ENCODE measurements at regions not wholly inside any gene's neighbourhood (a gene's known extent, or its start where the extent isn't known, plus 50 kb on each side); places are given as distances from the start of the nearest gene placed in this dataset.

DNA sequence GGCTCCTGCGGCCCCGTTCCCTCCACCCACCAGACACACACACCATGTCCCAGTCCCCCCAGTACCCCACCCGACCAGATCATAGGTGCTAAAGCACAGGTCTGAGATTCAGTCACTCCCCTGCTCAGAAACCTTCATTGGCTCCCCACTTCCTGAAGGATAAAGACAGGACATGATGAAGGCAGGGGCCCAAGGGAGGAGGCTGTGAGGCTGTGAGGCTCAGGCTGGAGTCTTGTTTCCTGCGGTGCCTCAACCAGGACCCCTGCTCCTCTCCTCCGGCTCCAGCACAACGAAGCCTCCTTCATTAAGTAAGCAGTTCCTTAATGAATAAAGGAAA lies 81.1 kb downstream of the NCR2 start:
- ChIA-PET POLR2A (interaction anchor here (0.7 kb wide), 2 partner anchors 31 to 70 kb away, joined by 4 to 8 read pairs; no protein-coding TSS in a partner anchor), CTCF (interaction anchor here (0.7 kb wide), 1 partner anchor 234 kb away, joined by 5 read pairs; no protein-coding TSS in a partner anchor)
- no peaks in the 10 kb centered on the region for H3K36me3 ChIP-seq (ENCODE audit: control insufficient read depth, insufficient read depth, low read length)
- in situ Hi-C loops (cut with HindIII; ENCODE audit: low pct_unique_long_range_greater_than_20kb, low sequenced_read_pairs) (no loop called here), intact Hi-C loops (cut with micrococcal nuclease; ENCODE audit: unreplicated experiment) (no loop called here)
- no TSS peak for BruUV-seq (replicated peaks)
- H3K4me1 ChIP-seq (ENCODE audit: control insufficient read depth, insufficient read depth, low read length) = no peaks in the 10 kb centered on the region
- ATAC-seq (no peak), DNase-seq (ENCODE audit: low read depth, low spot score) (no peak)
- H3K4me3 ChIP-seq (ENCODE audit: low read depth in 2 of 2, low read length in 2 of 2) = no peak overlapping the region
- H3K27ac ChIP-seq (ENCODE audit: low read length) = no peak overlapping the region
- peaks cover 3% of the 10 kb centered on the region; the same call in 1 of the 2 replicates for H3K9me3 ChIP-seq (ENCODE audit: control insufficient read depth, insufficient read depth, low read depth, low read length)
- TF ChIP-seq, protein P1, sequence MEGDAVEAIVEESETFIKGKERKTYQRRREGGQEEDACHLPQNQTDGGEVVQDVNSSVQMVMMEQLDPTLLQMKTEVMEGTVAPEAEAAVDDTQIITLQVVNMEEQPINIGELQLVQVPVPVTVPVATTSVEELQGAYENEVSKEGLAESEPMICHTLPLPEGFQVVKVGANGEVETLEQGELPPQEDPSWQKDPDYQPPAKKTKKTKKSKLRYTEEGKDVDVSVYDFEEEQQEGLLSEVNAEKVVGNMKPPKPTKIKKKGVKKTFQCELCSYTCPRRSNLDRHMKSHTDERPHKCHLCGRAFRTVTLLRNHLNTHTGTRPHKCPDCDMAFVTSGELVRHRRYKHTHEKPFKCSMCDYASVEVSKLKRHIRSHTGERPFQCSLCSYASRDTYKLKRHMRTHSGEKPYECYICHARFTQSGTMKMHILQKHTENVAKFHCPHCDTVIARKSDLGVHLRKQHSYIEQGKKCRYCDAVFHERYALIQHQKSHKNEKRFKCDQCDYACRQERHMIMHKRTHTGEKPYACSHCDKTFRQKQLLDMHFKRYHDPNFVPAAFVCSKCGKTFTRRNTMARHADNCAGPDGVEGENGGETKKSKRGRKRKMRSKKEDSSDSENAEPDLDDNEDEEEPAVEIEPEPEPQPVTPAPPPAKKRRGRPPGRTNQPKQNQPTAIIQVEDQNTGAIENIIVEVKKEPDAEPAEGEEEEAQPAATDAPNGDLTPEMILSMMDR (IDR thresholded peaks at IDR 0.05) = no peak
- H3K27me3 ChIP-seq (ENCODE audit: control insufficient read depth, insufficient read depth, low read length) = peaks cover 22% of the 10 kb centered on the region

DNA sequence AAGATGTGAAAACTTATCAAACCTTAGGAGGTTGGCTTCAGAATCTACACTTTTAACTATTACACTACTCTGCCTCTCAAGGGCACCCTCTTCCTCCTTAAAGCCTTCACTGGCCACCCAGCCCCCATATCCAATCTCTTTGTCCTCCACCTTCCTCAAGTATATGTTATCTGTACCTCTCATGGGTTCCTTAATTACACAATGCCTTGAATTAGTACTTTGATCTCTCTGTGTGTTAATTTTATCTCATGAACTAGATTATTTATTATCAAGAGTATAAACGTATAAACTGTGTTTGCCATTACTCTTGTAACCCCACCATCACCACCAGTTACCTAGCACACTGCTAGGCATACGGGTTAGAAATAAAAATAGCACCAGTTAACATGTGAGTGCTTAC lies 83.3 kb downstream of the NCR2 start:
- ChIA-PET CTCF (no interaction called here), POLR2A (no interaction called here)
- BruUV-seq (replicated peaks) = no TSS peak

More for the DNA sequence above, 83.3 kb downstream of the NCR2 start:
- ATAC-seq (no peak), DNase-seq (ENCODE audit: low read depth, low spot score) (no peak)
- no peak for TF ChIP-seq TCF7L2 (IDR thresholded peaks at IDR 0.05; ENCODE audit: low read depth, low read length)
- TF ChIP-seq, protein P2, sequence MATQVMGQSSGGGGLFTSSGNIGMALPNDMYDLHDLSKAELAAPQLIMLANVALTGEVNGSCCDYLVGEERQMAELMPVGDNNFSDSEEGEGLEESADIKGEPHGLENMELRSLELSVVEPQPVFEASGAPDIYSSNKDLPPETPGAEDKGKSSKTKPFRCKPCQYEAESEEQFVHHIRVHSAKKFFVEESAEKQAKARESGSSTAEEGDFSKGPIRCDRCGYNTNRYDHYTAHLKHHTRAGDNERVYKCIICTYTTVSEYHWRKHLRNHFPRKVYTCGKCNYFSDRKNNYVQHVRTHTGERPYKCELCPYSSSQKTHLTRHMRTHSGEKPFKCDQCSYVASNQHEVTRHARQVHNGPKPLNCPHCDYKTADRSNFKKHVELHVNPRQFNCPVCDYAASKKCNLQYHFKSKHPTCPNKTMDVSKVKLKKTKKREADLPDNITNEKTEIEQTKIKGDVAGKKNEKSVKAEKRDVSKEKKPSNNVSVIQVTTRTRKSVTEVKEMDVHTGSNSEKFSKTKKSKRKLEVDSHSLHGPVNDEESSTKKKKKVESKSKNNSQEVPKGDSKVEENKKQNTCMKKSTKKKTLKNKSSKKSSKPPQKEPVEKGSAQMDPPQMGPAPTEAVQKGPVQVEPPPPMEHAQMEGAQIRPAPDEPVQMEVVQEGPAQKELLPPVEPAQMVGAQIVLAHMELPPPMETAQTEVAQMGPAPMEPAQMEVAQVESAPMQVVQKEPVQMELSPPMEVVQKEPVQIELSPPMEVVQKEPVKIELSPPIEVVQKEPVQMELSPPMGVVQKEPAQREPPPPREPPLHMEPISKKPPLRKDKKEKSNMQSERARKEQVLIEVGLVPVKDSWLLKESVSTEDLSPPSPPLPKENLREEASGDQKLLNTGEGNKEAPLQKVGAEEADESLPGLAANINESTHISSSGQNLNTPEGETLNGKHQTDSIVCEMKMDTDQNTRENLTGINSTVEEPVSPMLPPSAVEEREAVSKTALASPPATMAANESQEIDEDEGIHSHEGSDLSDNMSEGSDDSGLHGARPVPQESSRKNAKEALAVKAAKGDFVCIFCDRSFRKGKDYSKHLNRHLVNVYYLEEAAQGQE (IDR thresholded peaks at IDR 0.05; ENCODE audit: insufficient read depth in 1 of 2, low read depth in 2 of 2, low read length in 1 of 2) = no peak
- TF ChIP-seq, protein P1 (IDR thresholded peaks at IDR 0.05) = no peak
- TF ChIP-seq SIN3A (IDR thresholded peaks at IDR 0.05; ENCODE audit: borderline replicate concordance, insufficient read depth, low read depth, low read length) = no peak
- TF ChIP-seq POLR2AphosphoS5 (IDR thresholded peaks at IDR 0.05; ENCODE audit: low read depth, low read length) = no peak
- in situ Hi-C loops (cut with HindIII; ENCODE audit: low pct_unique_long_range_greater_than_20kb, low sequenced_read_pairs) = no loop called here
- Histone ChIP-seq H3K9me3 (ENCODE audit: control insufficient read depth, insufficient read depth, low read depth, low read length) (peaks cover 3% of the 10 kb centered on the region; the same call in 1 of the 2 replicates), H3K4me3 (ENCODE audit: low read depth in 2 of 2, low read length in 2 of 2) (no peak overlapping the region), H3K27me3 (ENCODE audit: control insufficient read depth, insufficient read depth, low read length) (peaks cover 24% of the 10 kb centered on the region), H3K4me1 (ENCODE audit: control insufficient read depth, insufficient read depth, low read length) (no peaks in the 10 kb centered on the region), H3K27ac (ENCODE audit: low read length) (no peak overlapping the region), H3K36me3 (ENCODE audit: control insufficient read depth, insufficient read depth, low read length) (no peaks in the 10 kb centered on the region)
- intact Hi-C loops (cut with micrococcal nuclease; ENCODE audit: unreplicated experiment) = no loop called here

Data from Panc1 (cell line).